Mucosa of descending colon (tissue), 3 donors: ENCODE measurements at regions not wholly inside any gene's neighbourhood (a gene's known extent, or its start where the extent isn't known, plus 50 kb on each side); places are given as distances from the start of the nearest gene placed in this dataset.

Source experiments
- ATAC-seq: fragments of 200-7000 bp; cut with Tn5 transposase; one replicate; pipeline ENCODE4 v1.9.1; 2020; ENCODE audit warnings: mild to moderate bottlenecking, moderate library complexity
- DNase-seq, 3 donors: peaks; one replicate each; pipeline ENCODE4 v3.0.0-alpha.2; 2020
- H3K36me3 ChIP-seq: fragments of 200-600 bp; one replicate; pipeline ENCODE4 v1.8.0; 2021; ENCODE audit warnings: low read depth, mild to moderate bottlenecking
- H3K4me1 ChIP-seq: fragments of 200-600 bp; one replicate; pipeline ENCODE4 v1.8.0; 2021; ENCODE audit warnings: low read depth, mild to moderate bottlenecking
- H3K4me3 ChIP-seq: fragments of 200-600 bp; one replicate; pipeline ENCODE4 v1.8.0; 2021; ENCODE audit warnings: mild to moderate bottlenecking
- H3K9me3 ChIP-seq: fragments of 200-600 bp; one replicate; pipeline ENCODE4 v1.8.0; 2021; ENCODE audit warnings: mild to moderate bottlenecking
- CTCF ChIP-seq: fragments of 200-600 bp; IDR thresholded peaks from one replicate; pipeline ENCODE4 v1.8.0; 2022; ENCODE audit warnings: antibody characterized with exemption, mild to moderate bottlenecking
- intact Hi-C, 2 donors: fragments of 100-400 bp; cut with DNase I in 1 of 2; cut with micrococcal nuclease in 1 of 2; formaldehyde crosslinking; loops; one replicate each; pipeline versions ENCODE4 v1.11.0 to v1.11.1; 2022; cut with DNase I, micrococcal nuclease
- donor health status: DM: no; HTN: no; CAD: no; lungs with moderate emphysema.
- donor health status: DM: no; HTN: no; CAD: no.
- donor health status: DM: no; HTN: yes; CAD: no.

- no peaks in the 10 kb centered on the region for H3K36me3 ChIP-seq
- ATAC-seq, result no peak
- intact Hi-C loops, result no loop called here
- no peak for DNase-seq
- no peak overlapping the region for H3K4me3 ChIP-seq
- no peak for TF ChIP-seq CTCF
- no peaks in the 10 kb centered on the region for H3K9me3 ChIP-seq
- H3K4me1 ChIP-seq, result no peaks in the 10 kb centered on the region
These were observed 211.0 kb upstream of the LMCD1 start for GRCh38 chr3:8290611-8291010.

GRCh38 chr3:8296461-8296860 is 205.2 kb upstream of the LMCD1 start:
- no peak overlapping the region for H3K4me3 ChIP-seq
- H3K36me3 ChIP-seq, result no peaks in the 10 kb centered on the region
- intact Hi-C loops, result no loop called here
- no peaks in the 10 kb centered on the region for H3K9me3 ChIP-seq
- no peak for ATAC-seq
- no peak for DNase-seq
- TF ChIP-seq CTCF, result no peak
- H3K4me1 ChIP-seq, result no peaks in the 10 kb centered on the region

GRCh38 chr3:8298021-8298954 is 203.3 kb upstream of the LMCD1 start:
- intact Hi-C loops, result no loop called here
- TF ChIP-seq CTCF, result no peak
- H3K4me3 ChIP-seq, result no peak overlapping the region
- no peaks in the 10 kb centered on the region for H3K4me1 ChIP-seq
- ATAC-seq (peak; percentile 63), DNase-seq (peak in 1 of 3 donors; percentile 14)
- no peaks in the 10 kb centered on the region for H3K9me3 ChIP-seq
- H3K36me3 ChIP-seq, result no peaks in the 10 kb centered on the region

- ATAC-seq (peak; percentile 40), DNase-seq (peak in 1 of 3 donors; percentile 17)
- H3K9me3 ChIP-seq, result no peaks in the 10 kb centered on the region
- no peaks in the 10 kb centered on the region for H3K4me1 ChIP-seq
- H3K36me3 ChIP-seq, result no peaks in the 10 kb centered on the region
- intact Hi-C loops, result no loop called here
- H3K4me3 ChIP-seq, result no peak overlapping the region
- TF ChIP-seq CTCF, result no peak
These were observed 199.5 kb upstream of the LMCD1 start for GRCh38 chr3:8301977-8302735.

GRCh38 chr3:8303466-8303865 is 198.2 kb upstream of the LMCD1 start:
- no peak for ATAC-seq
- H3K36me3 ChIP-seq, result no peaks in the 10 kb centered on the region
- H3K4me1 ChIP-seq, result no peaks in the 10 kb centered on the region
- no peak overlapping the region for H3K4me3 ChIP-seq
- TF ChIP-seq CTCF, result no peak
- intact Hi-C loops, result no loop called here
- DNase-seq, result no peak
- no peaks in the 10 kb centered on the region for H3K9me3 ChIP-seq
